ENCODE measurements at regions not wholly inside any gene's neighbourhood (a gene's known extent, or its start where the extent isn't known, plus 50 kb on each side); places are given as distances from the start of the nearest gene placed in this dataset.

GRCh38 chr4:138307319-138307718 lies 65.2 kb upstream of the SLC7A11 start:
- TF ChIP-seq SNAI2 (CRISPR knock-in tag; IDR thresholded peaks at IDR 0.05), result no peak
- no peak for TF ChIP-seq ZNF70 (CRISPR knock-in tag; IDR thresholded peaks at IDR 0.05)
- TF ChIP-seq CSDC2 (CRISPR knock-in tag; IDR thresholded peaks at IDR 0.05), result no peak
- no peak for TF ChIP-seq TCF4 (CRISPR knock-in tag; IDR thresholded peaks at IDR 0.05; ENCODE audit: borderline replicate concordance)
- no peak for TF ChIP-seq ESRRG (CRISPR knock-in tag; IDR thresholded peaks at IDR 0.05)
- no peak for TF ChIP-seq ISL1 (CRISPR knock-in tag; IDR thresholded peaks at IDR 0.05)
- no peak for ATAC-seq

GRCh38 chr4:138305050-138305449 lies 62.9 kb upstream of the SLC7A11 start:
- TF ChIP-seq ISL1 (CRISPR knock-in tag; IDR thresholded peaks at IDR 0.05) (no peak), OSR1 (CRISPR knock-in tag; IDR thresholded peaks at IDR 0.05) (no peak), TSHZ2 (CRISPR knock-in tag; IDR thresholded peaks at IDR 0.05) (no peak), PPARA (CRISPR knock-in tag; IDR thresholded peaks at IDR 0.05; ENCODE audit: borderline replicate concordance) (no peak), CREB5 (CRISPR knock-in tag; IDR thresholded peaks at IDR 0.05; ENCODE audit: low read depth) (no peak), PATZ1 (CRISPR knock-in tag; IDR thresholded peaks at IDR 0.05; ENCODE audit: borderline replicate concordance) (no peak), ZFP3 (CRISPR knock-in tag; IDR thresholded peaks at IDR 0.05) (no peak), TOX (CRISPR knock-in tag; IDR thresholded peaks at IDR 0.05; ENCODE audit: borderline replicate concordance) (no peak), SNAI2 (CRISPR knock-in tag; IDR thresholded peaks at IDR 0.05) (no peak), CSDC2 (CRISPR knock-in tag; IDR thresholded peaks at IDR 0.05) (no peak), RARB (CRISPR knock-in tag; IDR thresholded peaks at IDR 0.05) (no peak), ZNF8 (CRISPR knock-in tag; IDR thresholded peaks at IDR 0.05) (no peak)
- TF ChIP-seq, protein P1, sequence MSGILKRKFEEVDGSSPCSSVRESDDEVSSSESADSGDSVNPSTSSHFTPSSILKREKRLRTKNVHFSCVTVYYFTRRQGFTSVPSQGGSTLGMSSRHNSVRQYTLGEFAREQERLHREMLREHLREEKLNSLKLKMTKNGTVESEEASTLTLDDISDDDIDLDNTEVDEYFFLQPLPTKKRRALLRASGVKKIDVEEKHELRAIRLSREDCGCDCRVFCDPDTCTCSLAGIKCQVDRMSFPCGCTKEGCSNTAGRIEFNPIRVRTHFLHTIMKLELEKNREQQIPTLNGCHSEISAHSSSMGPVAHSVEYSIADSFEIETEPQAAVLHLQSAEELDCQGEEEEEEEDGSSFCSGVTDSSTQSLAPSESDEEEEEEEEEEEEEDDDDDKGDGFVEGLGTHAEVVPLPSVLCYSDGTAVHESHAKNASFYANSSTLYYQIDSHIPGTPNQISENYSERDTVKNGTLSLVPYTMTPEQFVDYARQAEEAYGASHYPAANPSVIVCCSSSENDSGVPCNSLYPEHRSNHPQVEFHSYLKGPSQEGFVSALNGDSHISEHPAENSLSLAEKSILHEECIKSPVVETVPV (CRISPR knock-in tag; IDR thresholded peaks at IDR 0.05), result no peak
- ATAC-seq, result no peak

GRCh38 chr4:138301536-138301935 lies 59.4 kb upstream of the SLC7A11 start:
- ATAC-seq, result no peak
- TF ChIP-seq ZC3H10 (CRISPR knock-in tag; IDR thresholded peaks at IDR 0.05) (no peak), PPARA (CRISPR knock-in tag; IDR thresholded peaks at IDR 0.05; ENCODE audit: borderline replicate concordance) (no peak), RARB (CRISPR knock-in tag; IDR thresholded peaks at IDR 0.05) (no peak), CSDC2 (CRISPR knock-in tag; IDR thresholded peaks at IDR 0.05) (no peak), ESRRG (CRISPR knock-in tag; IDR thresholded peaks at IDR 0.05) (no peak), ARNTL (CRISPR knock-in tag; IDR thresholded peaks at IDR 0.05; ENCODE audit: borderline replicate concordance, low read depth) (no peak), TSHZ2 (CRISPR knock-in tag; IDR thresholded peaks at IDR 0.05) (no peak), GLIS3 (CRISPR knock-in tag; IDR thresholded peaks at IDR 0.05) (no peak), ZNF565 (CRISPR knock-in tag; conservative IDR thresholded peaks at IDR 0.05; ENCODE audit: low read depth) (no peak)

Data from SK-N-SH treated with all-trans-retinoic acid at 6 μM for 48 hours (cell line).